ENCODE measurements at regions not wholly inside any gene's neighbourhood (a gene's known extent, or its start where the extent isn't known, plus 50 kb on each side); places are given as distances from the start of the nearest gene placed in this dataset.

DNA sequence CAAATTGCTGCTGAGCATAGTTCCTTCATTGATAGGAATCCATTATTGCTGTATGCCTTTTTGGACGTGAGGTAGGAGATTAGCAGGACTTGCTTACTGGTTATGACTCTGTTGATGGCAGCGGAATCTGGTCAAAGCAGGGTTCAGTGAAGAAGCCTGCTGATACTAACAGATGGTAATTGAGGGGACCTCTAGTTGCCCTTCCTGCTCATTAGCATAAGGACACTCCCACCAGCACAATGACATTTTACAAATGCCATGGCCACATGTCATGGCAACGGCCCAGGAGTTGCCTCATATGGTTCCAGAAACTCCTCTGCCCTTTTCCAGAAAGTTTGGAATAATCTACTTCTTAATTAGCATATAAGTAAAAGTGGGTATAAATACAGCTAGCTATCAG is 417.5 kb downstream of the CDC14C start:
- ATAC-seq (no peak), DNase-seq (no peak)
- Histone ChIP-seq H3K9me3 (no peaks in the 10 kb centered on the region), H3K27me3 (ENCODE audit: low read depth) (no peaks in the 10 kb centered on the region), H3K36me3 (no peaks in the 10 kb centered on the region), H3K4me3 (no peak overlapping the region), H3K4me1 (no peaks in the 10 kb centered on the region), H3K27ac (no peak overlapping the region)
- TF ChIP-seq, protein P1, sequence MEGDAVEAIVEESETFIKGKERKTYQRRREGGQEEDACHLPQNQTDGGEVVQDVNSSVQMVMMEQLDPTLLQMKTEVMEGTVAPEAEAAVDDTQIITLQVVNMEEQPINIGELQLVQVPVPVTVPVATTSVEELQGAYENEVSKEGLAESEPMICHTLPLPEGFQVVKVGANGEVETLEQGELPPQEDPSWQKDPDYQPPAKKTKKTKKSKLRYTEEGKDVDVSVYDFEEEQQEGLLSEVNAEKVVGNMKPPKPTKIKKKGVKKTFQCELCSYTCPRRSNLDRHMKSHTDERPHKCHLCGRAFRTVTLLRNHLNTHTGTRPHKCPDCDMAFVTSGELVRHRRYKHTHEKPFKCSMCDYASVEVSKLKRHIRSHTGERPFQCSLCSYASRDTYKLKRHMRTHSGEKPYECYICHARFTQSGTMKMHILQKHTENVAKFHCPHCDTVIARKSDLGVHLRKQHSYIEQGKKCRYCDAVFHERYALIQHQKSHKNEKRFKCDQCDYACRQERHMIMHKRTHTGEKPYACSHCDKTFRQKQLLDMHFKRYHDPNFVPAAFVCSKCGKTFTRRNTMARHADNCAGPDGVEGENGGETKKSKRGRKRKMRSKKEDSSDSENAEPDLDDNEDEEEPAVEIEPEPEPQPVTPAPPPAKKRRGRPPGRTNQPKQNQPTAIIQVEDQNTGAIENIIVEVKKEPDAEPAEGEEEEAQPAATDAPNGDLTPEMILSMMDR (IDR thresholded peaks at IDR 0.05): no peak
- intact Hi-C loops (cut with DNase I): no loop called here

DNA sequence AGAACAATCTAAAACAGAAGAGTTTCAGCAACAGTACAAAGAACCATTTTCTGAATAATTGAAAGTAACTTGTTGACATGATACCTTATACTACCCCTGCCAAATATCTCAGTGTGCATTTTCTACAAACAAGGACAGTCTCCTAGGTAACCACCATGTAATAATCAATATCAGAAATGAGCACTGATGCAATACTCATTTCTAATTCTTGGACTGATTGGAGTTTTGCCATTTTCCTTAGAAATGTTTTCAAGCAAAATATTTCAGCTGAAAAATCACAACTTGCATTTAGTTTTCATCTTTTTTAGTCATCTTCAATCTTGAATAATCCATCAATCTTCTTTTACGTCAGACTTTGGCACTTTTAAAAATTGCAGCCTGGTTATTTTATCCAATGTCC is 420.2 kb downstream of the CDC14C start:
- DNase-seq (no peak), ATAC-seq (no peak)
- H3K9me3 ChIP-seq: no peaks in the 10 kb centered on the region
- H3K4me1 ChIP-seq: no peaks in the 10 kb centered on the region
- TF ChIP-seq, protein P1 (IDR thresholded peaks at IDR 0.05): no peak
- no peaks in the 10 kb centered on the region for H3K36me3 ChIP-seq
- no peak overlapping the region for H3K27ac ChIP-seq
- H3K27me3 ChIP-seq (ENCODE audit: low read depth): no peaks in the 10 kb centered on the region
- intact Hi-C loops (cut with DNase I): no loop called here
- no peak overlapping the region for H3K4me3 ChIP-seq

DNA sequence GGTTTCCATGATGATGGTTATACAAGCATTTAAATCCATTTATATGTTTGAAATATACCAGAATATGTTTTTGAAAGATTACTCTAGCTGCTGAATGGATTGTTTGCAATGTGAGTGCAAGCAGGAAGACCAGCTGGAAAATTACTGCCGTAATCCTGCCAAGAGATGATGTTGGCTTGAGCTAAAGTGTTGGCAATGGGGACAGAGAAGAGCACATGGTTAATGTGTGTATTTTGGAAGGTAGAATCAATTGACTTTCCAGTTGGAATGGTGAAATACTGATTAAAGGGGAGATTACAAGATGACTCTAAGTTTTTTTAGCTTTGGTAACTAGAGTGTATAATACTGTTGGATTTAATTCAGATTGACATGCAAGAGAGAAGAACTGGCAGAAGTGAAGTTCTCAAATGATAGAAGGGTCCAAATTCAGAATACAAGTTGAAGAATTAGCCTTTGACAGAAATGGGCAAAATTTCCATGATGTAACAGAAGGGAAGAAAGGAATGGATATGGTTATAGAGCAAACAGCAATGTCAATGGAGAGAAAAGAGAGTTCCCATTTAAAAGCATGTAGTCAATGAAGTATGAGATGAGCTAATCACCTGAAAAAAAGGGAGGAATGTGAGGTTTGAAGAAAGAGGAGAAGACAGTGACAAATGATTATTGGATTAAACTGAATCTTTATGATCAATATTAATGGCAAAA is 422.0 kb downstream of the CDC14C start:
- TF ChIP-seq, protein P1 (IDR thresholded peaks at IDR 0.05): no peak
- no peaks in the 10 kb centered on the region for H3K4me1 ChIP-seq
- no peaks in the 10 kb centered on the region for H3K9me3 ChIP-seq
- no peak for ATAC-seq
- intact Hi-C loops (cut with DNase I): no loop called here
- no peak for DNase-seq
- no peaks in the 10 kb centered on the region for H3K36me3 ChIP-seq
- H3K27me3 ChIP-seq (ENCODE audit: low read depth): no peaks in the 10 kb centered on the region
- no peak overlapping the region for H3K4me3 ChIP-seq
- no peak overlapping the region for H3K27ac ChIP-seq

DNA sequence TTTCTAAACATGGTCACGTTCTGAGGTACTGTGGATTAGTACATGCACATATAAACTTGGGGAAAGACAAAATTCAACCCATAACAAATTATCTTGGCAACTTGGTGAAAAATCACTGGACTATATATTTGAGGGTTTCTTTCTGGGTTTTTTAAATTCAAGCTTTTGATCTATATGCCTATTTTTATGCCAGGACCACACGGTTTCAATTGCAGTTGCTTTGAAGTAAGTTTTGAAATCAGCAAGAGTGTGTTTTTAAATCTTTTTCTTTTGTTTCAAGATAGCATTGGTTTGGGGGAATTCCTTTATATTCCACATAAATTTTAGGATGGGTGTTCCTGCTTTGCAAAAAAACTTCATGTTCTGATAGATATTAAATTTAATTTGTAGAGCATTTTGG is 406.4 kb upstream of the VWC2 start:
- ATAC-seq: no peak
- no peak for DNase-seq
- TF ChIP-seq, protein P1 (IDR thresholded peaks at IDR 0.05): no peak
- no peak overlapping the region for H3K4me3 ChIP-seq
- intact Hi-C loops (cut with DNase I): no loop called here
- H3K27me3 ChIP-seq (ENCODE audit: low read depth): no peaks in the 10 kb centered on the region
- no peaks in the 10 kb centered on the region for H3K4me1 ChIP-seq
- no peaks in the 10 kb centered on the region for H3K9me3 ChIP-seq
- H3K27ac ChIP-seq: no peak overlapping the region
- no peaks in the 10 kb centered on the region for H3K36me3 ChIP-seq

DNA sequence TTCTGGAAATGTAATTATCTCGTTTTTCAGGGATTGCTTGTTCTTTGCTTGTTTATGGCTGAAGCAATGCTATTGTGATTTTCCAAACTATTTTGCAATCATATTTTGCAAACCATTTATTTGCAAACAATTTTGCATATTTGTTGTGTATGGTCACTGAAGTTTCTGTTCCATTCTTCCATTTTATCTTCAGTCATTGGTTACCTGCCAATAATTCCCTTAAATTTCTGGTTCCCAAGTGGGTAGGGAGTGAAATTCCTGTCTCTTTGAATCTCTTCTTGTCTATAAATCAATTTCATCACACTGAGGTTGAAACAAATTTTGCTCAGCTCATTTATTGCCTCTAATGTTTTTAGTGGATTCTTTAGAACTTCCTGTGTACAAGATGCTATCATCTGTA is 401.7 kb upstream of the VWC2 start:
- H3K4me1 ChIP-seq: no peaks in the 10 kb centered on the region
- TF ChIP-seq, protein P1 (IDR thresholded peaks at IDR 0.05): no peak
- DNase-seq (no peak), ATAC-seq (no peak)
- no peak overlapping the region for H3K27ac ChIP-seq
- intact Hi-C loops (cut with DNase I): no loop called here
- H3K9me3 ChIP-seq: no peaks in the 10 kb centered on the region
- no peaks in the 10 kb centered on the region for H3K27me3 ChIP-seq (ENCODE audit: low read depth)
- H3K4me3 ChIP-seq: no peak overlapping the region
- no peaks in the 10 kb centered on the region for H3K36me3 ChIP-seq
